ENCODE measurements at regions not wholly inside any gene's neighbourhood (a gene's known extent, or its start where the extent isn't known, plus 50 kb on each side); places are given as distances from the start of the nearest gene placed in this dataset.

GRCh38 chr10:29804025-29804852, 169.5 kb upstream of the SVIL start:
- DNase-seq: peak in 2 of 5 donors; percentile 51 to 57
- Histone ChIP-seq H3K4me3 (no peak overlapping the region), H3K27ac (peak overlapping the region in 6 of 12 donors; percentile 22 to 76 (median 58)), H3K4me1 (peaks cover 0 to 27% (median 10%) of the 10 kb centered on the region in 12 donors), H3K27me3 (no peaks in the 10 kb centered on the region), H3K36me3 (no peaks in the 10 kb centered on the region), H3K9me3 (no peaks in the 10 kb centered on the region)
- 80 to 89% (median 87%) methylated on average over 4 to 5 of the region's 5 CpGs for WGBS, 4 donors
- peak in 3 of 4 donors; percentile 67 to 75 (median 72) for ATAC-seq
- intact Hi-C loops (cut with DNase I): no loop called here
- TF ChIP-seq CTCF (IDR thresholded peaks at IDR 0.05): no peak
- TF ChIP-seq POLR2A (IDR thresholded peaks at IDR 0.05): no peak

GRCh38 chr10:29802171-29802570, 167.4 kb upstream of the SVIL start:
- TF ChIP-seq POLR2A (IDR thresholded peaks at IDR 0.05): no peak
- no peaks in the 10 kb centered on the region for H3K36me3 ChIP-seq
- H3K27me3 ChIP-seq: no peaks in the 10 kb centered on the region
- ATAC-seq (no peak), DNase-seq (no peak)
- H3K27ac ChIP-seq: no peak overlapping the region
- H3K4me1 ChIP-seq: peaks cover 0 to 31% (median 10%) of the 10 kb centered on the region in 12 donors
- H3K9me3 ChIP-seq: no peaks in the 10 kb centered on the region
- H3K4me3 ChIP-seq: no peak overlapping the region
- intact Hi-C loops (cut with DNase I): no loop called here
- WGBS, 4 donors: 92 to 98% (median 93%) methylated on average over 3 of the region's 3 CpGs

- Histone ChIP-seq H3K9me3 (no peaks in the 10 kb centered on the region), H3K4me3 (no peak overlapping the region), H3K36me3 (no peaks in the 10 kb centered on the region), H3K27me3 (no peaks in the 10 kb centered on the region), H3K4me1 (peaks cover 0 to 26% (median 11%) of the 10 kb centered on the region in 12 donors), H3K27ac (peak overlapping the region in 1 of 12 donors; percentile 87)
- 58 to 80% (median 71%) methylated on average over 6 of the region's 6 CpGs for WGBS, 4 donors
- no peak for TF ChIP-seq CTCF (IDR thresholded peaks at IDR 0.05)
- no peak for TF ChIP-seq POLR2A (IDR thresholded peaks at IDR 0.05)
- intact Hi-C loops (cut with DNase I): no loop called here
- DNase-seq (peak in 1 of 5 donors; percentile 2), ATAC-seq (no peak)
Measured at GRCh38 chr10:29798921-29799690, 164.3 kb upstream of the SVIL start.

- H3K9me3 ChIP-seq: no peaks in the 10 kb centered on the region
- H3K4me3 ChIP-seq: no peak overlapping the region
- TF ChIP-seq CTCF (IDR thresholded peaks at IDR 0.05): no peak
- TF ChIP-seq POLR2A (IDR thresholded peaks at IDR 0.05): no peak
- H3K27me3 ChIP-seq: no peaks in the 10 kb centered on the region
- WGBS, 4 donors: 94 to 99% (median 96%) methylated on average over 2 of the region's 2 CpGs
- DNase-seq: no peak
- H3K4me1 ChIP-seq: peaks cover 0 to 17% (median 5%) of the 10 kb centered on the region in 12 donors
- intact Hi-C loops (cut with DNase I): no loop called here
- no peak for ATAC-seq
- no peaks in the 10 kb centered on the region for H3K36me3 ChIP-seq
- peak overlapping the region in 1 of 12 donors; percentile 87 for H3K27ac ChIP-seq
Measured at GRCh38 chr10:29797616-29798015, 162.8 kb upstream of the SVIL start.
